GM18499 (cell line): ENCODE measurements at regions not wholly inside any gene's neighbourhood (a gene's known extent, or its start where the extent isn't known, plus 50 kb on each side); places are given as distances from the start of the nearest gene placed in this dataset.

ENCODE experiments used
- ATAC-seq: cut with Tn5 transposase; IDR thresholded peaks from one replicate; pipeline ENCODE4 v1.9.1; 2021; ENCODE audit warnings: moderate number of reproducible peaks; ENCODE audit not compliant: insufficient read depth, unreplicated experiment

DNA sequence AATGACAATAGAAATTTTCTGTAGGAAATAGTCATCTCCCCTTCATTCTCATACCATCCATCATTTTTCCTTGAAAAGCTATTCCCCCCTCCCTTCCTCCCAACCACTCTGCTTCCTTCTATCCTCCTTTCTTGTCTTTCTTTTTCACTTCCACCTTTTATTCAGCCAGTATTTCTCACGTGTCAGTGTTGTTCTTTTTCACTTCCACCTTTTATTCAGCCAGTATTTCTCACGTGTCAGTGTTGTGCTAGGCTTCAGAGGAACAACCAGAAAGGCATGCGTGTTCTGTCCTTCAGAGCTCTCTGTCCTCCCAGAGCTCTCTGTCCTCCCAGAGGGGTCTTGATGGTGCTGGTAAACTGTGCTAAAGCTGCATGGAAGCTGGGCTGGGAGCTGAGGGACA, 419.6 kb downstream of the GADD45G start:
- ATAC-seq, result no peak

DNA sequence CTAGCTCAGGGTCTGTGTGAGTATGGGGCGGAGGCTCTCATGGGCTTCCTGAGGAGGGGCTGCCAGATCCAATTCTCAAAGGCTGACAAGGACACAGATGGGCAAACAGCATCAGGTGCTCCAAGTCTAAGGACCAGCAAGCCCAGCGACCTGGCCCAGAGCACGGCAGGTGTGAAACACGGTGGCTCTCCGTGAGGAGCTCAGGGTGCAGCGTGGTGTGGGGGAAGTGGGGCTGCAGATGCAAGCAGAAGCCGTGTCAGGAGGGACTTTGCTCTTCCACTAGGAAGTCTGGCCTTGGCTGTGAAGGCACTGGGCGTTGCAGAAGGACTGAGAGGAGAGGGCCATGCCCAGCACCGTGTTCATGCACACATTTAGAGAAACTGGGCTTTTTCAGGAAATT, 420.0 kb downstream of the GADD45G start:
- ATAC-seq, result no peak

DNA sequence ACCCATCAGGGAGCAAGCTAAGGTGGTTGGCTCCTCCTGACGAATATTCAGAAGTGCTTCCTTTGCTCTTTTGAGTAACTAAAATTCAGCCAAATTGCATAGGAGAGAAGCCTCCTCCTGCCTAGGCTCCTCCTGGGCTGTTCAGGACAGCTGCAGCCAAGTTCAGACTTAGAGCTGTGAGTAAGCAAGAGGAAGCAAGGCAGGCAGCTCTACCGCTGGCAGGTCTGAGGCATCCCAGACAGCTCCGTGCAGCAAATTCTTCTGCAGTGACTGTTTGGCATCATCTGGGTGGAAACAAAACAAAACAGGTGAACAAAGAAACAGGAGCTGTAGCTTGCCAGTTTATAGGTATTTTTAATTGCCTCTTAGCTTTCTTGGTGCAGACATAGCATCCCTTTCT, 421.0 kb downstream of the GADD45G start:
- ATAC-seq, result no peak

- no peak for ATAC-seq
Observed at GRCh38 chr9:90027296-90027790, 422.5 kb downstream of the GADD45G start.

DNA sequence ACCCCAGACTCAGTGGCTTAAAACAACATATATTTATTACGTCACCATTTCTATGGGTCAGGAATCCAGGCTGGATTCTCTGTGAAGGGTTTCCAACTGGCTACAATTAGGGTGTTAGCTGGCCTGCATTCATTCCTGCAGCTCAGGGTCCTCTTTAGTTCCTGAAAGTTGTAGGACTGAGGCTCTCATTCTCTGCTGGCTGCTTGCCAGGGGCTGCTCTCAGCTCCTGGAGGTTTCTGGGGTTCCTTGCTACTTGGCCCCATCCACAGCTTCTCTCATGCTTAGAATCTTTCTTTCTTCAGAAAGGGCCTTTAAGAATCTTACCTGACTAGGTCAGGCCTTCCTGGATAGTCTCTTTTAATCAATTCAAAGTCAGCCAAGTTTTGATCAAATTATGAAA, 424.6 kb downstream of the GADD45G start:
- no peak for ATAC-seq

DNA sequence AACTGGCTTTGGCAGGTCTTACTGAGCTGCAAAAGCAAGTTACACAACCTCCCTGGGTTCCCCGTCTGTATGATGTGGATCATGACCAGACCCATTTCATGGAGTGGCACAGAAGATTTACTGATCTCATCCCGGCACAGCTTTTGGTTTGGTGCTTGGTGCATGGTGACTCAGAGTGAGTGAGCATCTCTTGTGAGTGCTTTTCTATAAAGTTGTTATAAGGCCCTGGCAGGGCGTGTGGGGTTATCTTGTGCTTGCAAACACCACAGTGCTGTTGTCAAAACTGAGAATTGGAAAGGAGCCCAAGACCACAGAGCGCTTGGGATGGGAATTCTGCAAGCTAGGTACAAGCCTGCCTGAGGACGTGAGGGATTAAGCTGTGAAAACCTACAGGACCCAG, 425.2 kb downstream of the GADD45G start:
- ATAC-seq, result no peak

GRCh38 chr9:90032296-90033027, 427.6 kb downstream of the GADD45G start:
- no peak for ATAC-seq

GRCh38 chr9:90033028-90033650, 428.3 kb downstream of the GADD45G start:
- no peak for ATAC-seq

GRCh38 chr9:90034071-90034470, 429.3 kb downstream of the GADD45G start:
- no peak for ATAC-seq

DNA sequence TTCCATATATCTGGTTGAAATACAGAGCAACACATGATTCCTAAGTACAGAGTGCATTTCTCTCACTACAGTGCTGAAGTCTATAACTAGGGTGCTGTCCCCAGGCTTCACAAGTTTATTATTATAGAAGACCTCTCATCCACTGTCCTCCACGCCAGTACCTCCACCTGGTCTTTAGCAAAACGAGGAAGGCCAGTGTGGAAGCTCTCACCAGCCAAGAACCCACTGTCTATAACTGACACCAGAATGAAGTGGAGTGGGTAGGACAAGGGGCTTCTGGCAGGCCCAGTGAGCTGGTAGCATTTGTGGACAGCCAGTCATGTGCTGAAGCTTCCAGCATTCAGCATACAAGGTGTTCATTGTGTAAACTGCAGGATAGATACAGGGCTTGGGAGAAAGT, 430.7 kb downstream of the GADD45G start:
- no peak for ATAC-seq

GRCh38 chr9:90037146-90037797, 432.5 kb downstream of the GADD45G start:
- no peak for ATAC-seq

DNA sequence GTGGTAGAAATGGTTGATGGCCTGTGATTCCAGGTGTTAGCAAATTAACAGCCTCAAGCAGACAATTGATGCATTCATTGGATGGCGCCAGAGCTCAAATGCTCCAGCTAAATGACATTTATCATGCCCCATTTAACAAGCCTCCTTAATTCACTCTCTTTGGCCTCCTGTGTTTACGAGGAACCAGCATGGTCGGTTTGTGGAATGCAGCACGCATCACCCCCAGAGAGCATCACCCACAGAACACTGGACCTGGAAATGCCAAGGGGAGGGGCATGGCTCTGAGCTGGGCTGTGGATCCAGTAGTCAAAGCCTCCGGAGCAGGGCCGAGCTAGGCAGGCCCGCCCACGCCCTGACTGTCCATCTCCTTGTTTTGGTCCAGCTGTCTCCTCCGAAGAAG, 434.0 kb downstream of the GADD45G start:
- no peak for ATAC-seq

GRCh38 chr9:90044263-90044662, 439.5 kb downstream of the GADD45G start:
- no peak for ATAC-seq

DNA sequence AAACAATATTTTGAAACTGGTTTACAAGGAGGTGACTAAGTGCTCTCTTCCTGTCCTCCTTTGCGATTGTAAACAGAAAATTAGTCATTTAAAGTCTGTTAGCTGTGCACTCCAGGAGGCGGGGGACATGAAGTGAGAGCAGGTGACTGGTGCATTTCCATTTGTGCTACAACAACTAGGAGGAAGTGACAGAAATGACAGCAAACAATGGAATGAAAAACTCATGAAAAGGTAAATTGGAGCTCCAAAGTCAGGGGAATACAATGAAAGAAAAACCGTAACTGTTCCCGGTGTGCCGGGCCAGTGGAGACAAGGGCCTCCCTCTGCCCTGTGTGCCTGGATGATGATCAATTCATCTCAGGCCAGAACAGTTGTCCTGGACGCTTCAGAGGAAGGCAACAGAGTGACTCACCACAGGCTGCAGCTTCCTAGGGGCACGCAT, 439.9 kb downstream of the GADD45G start:
- no peak for ATAC-seq

- no peak for ATAC-seq
Observed at GRCh38 chr9:90046317-90046861, 441.6 kb downstream of the GADD45G start.

GRCh38 chr9:90047828-90048227, 443.0 kb downstream of the GADD45G start:
- no peak for ATAC-seq

GRCh38 chr9:90052366-90052765, 447.6 kb downstream of the GADD45G start:
- no peak for ATAC-seq

- no peak for ATAC-seq
Observed at GRCh38 chr9:90053027-90053426, 448.2 kb downstream of the GADD45G start.

GRCh38 chr9:90054810-90055209, 450.0 kb downstream of the GADD45G start:
- no peak for ATAC-seq

GRCh38 chr9:90055226-90055625, 450.4 kb downstream of the GADD45G start:
- no peak for ATAC-seq

DNA sequence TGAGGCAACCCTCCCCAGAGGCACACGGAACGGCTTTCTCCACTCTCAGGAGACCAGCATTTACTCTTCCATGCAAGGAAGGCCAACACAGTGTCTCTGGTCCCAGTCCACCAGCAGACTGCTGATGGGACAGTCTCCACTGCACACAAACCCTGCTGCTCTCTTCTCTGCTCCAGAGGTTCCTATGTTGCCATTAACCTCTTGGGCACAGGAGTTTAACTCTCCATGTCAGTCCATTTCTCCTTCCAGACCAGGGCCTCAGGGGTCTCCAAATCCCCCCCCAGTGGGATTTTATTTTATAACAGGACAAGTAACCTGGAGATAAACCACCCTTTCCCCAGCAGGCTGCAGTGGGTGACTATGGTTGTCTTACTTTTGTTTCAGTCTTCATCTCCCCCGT, 452.5 kb downstream of the GADD45G start:
- no peak for ATAC-seq
